CD4-positive, alpha-beta T cell treated with Interleukin-6 at 100 ng/mL for 8 hours (primary cell): ENCODE measurements at regions not wholly inside any gene's neighbourhood (a gene's known extent, or its start where the extent isn't known, plus 50 kb on each side); places are given as distances from the start of the nearest gene placed in this dataset.

Experiments used
- DNase-seq: peaks from one replicate; pipeline ENCODE4 v3.0.0-alpha.2; 2020; ENCODE audit warnings: mixed read lengths, low spot score

DNA sequence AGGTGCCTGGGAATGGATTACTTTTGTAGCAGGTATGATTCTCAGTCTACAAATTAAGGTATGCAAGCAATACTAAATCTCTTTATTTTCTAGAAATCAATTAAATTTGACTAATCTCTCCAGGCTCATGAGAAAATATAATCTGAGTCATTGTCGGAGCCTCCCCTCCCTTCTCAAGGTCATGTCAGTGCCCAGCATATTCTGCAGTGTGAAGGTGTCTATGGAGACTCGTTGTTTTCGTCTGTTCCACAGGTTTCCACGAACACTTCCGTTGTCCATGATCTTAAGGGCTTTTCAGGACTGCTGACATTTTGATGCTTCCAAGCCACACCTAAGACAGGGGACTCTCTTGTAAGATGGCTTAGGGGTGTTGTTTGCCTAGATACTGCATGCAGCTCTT, 56.6 kb upstream of the SCOC start:
- no peak for DNase-seq

DNA sequence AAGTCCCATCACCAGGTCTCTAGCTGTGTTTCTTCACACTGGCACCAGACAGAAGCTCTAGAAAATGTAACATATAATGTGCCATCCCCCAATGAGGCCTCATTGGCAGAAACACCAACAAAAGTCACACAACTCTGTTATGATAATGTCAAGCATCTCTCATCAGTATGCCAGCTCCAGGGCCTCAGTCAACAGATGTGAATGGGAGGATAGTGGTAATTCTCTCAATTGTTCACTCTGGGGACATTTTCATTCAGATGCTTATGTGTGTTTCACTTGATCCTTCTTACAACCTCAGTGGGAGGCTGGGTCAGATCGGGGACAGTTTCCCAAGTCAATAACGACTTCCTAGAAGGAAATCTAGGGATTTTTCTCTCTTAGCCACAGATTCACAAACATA, 57.5 kb upstream of the SCOC start:
- no peak for DNase-seq

DNA sequence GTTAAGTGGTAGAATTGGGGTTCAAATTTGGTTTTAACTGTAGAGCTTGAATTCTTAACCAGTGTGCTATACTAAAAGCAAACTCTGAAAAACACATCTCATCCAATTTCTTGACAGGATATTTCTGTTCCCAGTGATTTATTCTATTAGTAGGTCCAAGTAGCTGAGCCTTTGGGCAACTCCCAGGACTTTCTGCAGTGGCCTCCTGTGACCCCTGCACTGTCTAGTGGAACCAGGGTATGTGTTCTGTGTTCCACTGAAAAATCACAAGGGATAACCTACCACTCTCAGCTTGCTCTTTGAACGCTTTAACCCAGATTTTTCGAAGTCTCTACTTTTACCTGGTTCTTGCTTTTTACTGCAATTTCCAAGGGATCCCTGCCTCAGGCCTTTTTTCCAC, 58.0 kb upstream of the SCOC start:
- no peak for DNase-seq

DNA sequence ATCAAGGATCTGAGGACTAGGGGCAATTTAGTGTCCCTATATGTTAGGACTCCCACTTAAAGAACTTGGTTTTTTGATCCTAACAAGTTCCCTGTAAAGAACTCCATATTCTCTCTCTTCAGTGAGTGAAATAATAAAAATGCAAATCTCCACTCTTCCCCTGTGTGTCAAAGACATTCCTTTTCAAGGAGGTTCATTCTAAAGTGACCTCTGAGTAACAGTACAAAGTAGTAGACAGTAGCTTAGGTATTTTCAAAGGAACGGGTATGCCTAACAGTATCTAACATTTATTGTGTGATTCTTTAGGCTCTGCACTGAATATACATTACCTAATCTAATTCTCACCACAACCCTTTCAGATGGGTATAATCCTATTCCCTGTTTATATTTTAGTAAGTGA, 58.4 kb upstream of the SCOC start:
- DNase-seq: no peak

DNA sequence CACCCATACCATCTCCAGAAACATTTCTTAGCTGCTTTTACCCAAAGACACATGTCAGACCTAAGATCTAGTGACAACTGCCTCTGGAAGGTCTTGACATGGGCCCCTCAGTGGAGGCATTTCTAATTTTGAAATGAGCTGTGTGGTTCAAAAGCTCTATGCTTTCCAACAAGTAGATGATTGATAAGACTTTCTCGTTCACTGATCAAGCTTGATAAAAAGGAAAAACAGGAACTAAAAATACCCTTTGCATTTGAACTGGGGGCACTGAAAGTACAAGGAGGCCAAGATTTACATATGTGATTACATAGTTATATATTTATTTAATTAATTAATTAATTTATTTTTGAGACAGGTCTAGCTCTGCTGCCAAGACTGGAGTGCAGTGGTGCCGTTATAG, 61.3 kb upstream of the SCOC start:
- DNase-seq: no peak

GRCh38 chr4:140311257-140311835, 62.1 kb upstream of the SCOC start:
- DNase-seq: no peak

DNA sequence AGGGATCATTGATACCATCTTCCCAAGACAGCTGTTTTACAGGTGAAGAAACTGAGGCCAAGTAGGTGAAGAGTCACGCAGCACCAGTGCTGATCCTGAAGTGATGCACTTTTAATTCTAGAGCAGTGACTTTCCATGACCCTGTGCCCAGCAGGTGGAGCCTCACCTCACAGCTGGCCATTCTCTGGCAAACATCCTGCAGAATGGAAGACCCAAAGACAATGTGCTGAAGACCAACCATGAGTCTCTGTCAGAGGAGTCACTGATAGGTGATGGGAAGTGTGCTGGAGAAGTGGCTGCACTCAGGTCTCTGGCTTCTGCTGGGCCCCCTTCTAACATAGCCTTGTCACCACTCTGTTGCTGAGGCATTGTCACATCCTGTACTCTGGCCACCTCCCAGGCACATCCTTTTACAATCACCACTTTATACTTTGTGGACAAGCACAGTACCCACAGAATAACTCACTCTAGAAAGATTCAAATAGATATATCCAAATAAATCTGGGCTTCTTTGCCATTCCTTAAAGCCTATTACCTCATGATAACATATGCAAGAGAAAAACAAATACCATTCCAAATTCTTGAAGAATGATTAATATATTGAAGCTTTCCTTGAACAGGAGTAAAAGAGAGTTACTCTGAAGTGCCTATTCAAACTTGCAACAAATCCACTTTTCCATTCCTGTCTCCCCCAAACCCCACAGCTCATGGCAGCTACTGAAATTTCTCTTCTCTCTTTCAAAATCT, 64.1 kb upstream of the SCOC start:
- no peak for DNase-seq

DNA sequence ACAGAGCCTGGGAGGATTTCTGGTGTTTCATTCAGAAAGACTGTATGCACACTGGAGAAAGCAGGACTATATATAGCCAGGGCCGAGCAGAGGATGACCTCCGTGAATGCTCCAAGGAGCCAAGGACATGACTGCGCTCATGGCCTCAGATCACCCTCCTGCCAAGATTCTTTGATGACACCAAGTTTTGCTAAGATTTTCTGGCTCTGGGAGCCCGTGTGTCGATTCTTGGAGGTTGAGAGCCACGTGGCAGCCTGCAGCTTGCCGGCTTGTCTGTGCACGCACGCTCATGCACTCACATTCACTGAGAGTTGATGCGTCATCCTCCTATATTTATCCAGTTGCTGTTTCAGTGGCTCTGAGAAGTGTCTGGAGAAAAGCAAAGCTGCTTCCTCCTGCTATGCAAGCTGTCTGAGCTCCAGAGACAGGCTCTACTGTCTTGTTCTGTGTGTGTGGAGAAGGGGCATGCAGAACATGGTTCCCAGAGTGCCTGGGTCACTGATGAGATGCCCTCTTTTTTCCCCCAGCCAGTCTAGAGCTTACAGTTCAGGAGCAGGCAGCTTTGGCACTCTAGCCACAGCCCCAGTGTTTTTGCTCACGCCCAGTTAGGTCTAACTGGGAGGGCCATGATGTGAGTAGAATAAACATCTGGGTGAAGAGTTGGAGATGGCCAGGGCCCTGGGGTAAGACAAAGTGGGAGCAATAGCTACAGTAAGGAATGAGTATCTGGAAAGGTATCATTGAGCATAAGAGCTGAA, 64.9 kb upstream of the SCOC start:
- no peak for DNase-seq

DNA sequence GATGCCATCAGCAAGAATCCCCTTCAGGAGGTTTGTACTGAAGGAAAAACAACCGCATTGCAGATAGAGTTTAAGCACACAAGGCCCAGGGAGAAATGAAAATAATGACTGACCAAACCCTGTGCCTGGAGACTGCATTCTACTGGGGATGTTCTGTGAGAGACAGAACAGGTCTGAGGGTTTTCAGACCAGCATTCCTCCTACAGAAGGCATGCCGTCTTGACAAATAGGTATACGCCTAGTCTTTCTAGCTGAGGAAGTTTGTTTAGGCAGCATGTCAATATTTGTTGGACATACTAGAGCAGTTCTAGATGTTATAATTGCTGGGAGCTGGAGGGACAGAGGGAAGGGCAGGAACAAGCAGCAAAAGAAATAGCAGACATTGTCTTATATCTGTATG, 68.4 kb upstream of the SCOC start:
- no peak for DNase-seq

- no peak for DNase-seq
Observed at GRCh38 chr4:140304346-140304745, 69.1 kb upstream of the SCOC start.

DNA sequence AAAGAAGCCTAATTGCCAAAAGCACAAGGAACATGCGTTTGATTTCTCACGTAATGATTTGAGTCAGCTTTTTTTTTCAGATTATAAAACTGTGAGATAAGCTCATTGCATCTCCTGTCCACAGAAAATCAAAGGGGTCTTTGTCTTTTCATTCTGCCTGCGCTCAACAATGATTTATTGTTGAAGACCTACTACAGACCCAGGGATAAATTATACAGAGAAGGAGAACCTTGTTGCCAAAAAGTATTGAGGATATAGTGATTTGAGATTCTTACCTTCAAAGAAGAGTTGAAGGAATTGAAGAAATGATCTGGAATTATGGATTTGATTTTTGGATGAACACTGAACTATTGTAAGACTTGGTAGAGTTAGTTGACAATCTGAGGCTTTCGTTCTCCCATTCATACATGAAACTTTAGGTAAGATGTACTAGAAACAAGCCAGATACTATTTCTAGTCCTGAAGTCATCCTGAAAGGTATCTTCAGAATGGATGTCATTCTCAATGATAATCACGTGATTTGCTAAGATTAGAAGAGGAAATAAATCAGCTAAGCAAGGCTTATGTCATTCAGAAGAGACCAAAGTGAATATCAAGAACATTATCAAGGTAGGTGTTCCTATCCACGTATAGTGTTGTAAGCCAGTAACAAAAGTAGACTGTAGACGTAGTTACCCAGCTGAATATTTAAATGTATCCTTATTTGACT, 71.1 kb upstream of the SCOC start:
- no peak for DNase-seq

DNA sequence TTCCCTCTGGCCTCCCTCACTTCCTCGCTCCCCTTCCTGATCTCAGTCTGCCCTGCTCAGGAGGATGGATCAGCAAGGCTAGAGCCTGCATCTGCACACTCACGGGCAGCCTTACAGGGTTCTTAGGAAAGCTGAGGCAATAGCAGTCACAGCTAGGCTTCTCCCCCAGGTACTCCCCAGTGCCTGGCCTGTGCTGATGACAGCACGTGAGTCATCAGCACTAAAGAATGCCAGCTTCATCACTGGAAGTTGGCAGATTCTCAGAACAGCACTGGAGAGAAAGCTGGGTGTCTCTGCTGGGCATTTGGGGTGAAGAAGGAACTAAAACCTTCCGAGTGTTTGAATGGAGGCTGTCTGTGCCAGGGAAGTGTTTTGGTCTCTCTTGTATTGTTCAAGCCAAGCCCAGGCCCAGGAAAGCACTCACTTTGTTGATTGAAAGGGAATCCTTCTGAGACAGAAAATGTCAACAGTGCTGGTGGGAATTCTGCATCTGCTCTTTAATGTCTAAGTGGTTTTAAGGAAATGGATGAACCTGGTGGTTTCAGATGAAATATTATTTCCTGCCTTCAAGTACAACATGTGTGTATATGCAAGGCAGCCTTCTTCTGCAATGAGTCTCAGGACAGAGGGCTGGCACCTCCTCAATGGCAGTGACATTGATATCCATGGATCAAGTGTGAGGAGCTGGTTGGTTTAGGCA, 73.0 kb upstream of the SCOC start:
- DNase-seq: no peak

- DNase-seq: no peak
Observed at GRCh38 chr4:140298001-140298400, 75.4 kb upstream of the SCOC start.

DNA sequence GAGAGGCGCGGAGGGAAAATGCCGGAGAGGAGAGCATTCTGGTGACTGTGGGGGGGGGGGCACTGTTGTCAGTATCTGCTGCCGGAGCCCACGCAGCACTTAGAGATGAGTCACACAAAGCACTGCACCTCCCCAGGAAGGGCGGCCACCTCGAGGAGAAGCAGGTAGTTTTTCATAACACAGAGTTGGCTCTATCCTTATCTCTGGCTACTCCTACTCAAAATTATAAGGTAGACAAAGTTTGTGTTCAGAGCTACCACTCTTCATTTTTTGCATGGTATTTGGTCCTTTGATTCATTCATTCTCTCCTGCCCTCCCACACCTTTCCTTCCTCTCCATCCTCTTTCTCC, 76.2 kb upstream of the SCOC start:
- DNase-seq: no peak

DNA sequence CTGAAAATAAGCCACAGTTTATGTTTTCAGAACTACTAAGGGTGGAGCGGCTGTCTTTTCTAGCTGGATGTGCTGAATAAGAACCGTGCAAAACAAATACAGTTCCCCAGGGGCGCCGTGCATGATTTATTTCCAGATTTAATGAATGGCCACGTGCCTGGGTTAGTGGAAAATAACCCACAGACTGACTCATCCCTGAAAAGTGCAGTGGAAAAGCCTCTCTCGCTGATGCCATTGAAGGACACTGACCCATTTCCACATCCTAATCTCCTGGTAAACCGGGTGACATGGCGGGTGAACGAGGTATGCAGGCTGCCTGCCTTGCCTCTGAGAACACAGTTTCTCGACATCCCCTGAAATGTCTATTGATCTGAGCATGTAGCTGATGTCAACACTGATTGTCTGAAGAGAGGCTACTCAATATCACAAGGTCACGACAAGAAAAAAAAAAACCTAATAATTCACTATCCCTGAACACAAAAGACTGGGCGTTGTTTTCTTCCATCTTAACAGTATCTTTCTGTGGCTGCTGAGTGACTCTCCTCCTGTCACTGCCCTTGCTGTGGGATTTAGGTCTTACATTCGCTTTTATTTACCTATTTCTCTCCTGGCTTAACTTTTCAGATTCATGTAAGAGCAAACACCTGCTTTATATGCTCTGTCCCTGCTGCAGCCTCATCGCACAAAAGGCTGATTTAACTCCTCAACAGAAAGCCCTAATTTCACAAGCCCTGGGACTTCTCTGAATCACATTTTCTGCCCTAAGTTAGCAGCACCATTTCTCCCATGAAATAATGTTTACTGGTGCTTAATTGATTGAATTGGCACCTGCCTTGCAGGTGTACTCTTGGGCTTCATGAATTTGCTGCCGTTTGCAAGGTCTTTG, 76.9 kb upstream of the SCOC start:
- no peak for DNase-seq

GRCh38 chr4:140293979-140294378, 79.5 kb upstream of the SCOC start:
- no peak for DNase-seq

- DNase-seq: no peak
Observed at GRCh38 chr4:140291259-140291658, 82.2 kb upstream of the SCOC start.

- no peak for DNase-seq
Observed at GRCh38 chr4:140289486-140289885, 84.0 kb upstream of the SCOC start.

- no peak for DNase-seq
Observed at GRCh38 chr4:140286456-140286855, 87.0 kb upstream of the SCOC start.

- DNase-seq: no peak
Observed at GRCh38 chr4:140284456-140284855, 89.0 kb upstream of the SCOC start.

DNA sequence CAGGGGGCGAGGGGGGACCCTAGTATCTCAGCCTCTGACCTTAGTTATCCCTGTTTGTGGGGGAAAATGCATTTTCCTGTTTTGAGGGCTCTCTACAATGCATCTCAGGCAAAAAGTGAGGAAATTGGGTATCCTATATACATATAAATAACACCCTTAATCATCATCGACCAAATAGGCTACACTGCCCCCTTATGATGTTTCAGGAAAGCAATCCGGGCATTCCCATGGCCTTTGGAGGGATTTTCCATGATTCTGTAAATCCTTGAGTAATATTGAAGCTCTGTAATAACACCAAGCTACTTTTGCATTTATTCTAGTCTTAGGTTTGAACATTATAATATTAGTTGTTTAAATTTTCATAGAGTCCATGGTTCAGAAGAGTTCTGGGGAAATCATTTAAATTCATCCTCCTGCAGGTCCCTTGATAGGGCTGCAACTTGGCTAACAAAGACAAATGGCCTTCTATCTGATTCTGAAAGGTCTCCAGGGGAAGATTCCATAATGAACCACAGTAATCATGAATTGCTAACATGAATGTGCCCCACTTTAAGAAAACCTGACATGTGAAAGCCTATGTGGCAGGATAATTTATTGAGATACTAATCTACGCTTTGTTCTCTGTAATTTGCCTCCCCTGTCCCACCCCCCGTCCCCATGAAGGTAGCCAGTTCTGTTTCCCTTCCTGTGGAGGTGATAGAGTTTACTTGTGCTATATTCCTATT, 91.5 kb upstream of the SCOC start:
- DNase-seq: no peak
